Immature natural killer cell (primary cell): ENCODE measurements at regions not wholly inside any gene's neighbourhood (a gene's known extent, or its start where the extent isn't known, plus 50 kb on each side); places are given as distances from the start of the nearest gene placed in this dataset.
A peak's percentile ranks its signal among the peaks of the same experiment; 100 is the strongest.

Experiments used
- DNase-seq, 3 donors: peaks; one replicate each; pipeline ENCODE4 v3.0.0; 2022; ENCODE audit warnings: mixed read lengths in 1 of 3
- H3K27ac Mint-ChIP-seq, 6 donors: one replicate each; pipeline ENCODE4 v1.8.0; 2020; ENCODE audit warnings: mixed read lengths in 6 of 6, mild to moderate bottlenecking in 5 of 6, inconsistent platforms in 4 of 6, moderate library complexity in 3 of 6
- H3K27me3 Mint-ChIP-seq, 3 donors: one replicate each; pipeline ENCODE4 v1.8.0; 2020 to 2021; ENCODE audit warnings: low read depth in 3 of 3, mild to moderate bottlenecking in 3 of 3, mixed read lengths in 3 of 3, moderate library complexity in 3 of 3, inconsistent platforms in 1 of 3
- H3K36me3 Mint-ChIP-seq, 3 donors: one replicate each; pipeline ENCODE4 v1.8.0; 2020; ENCODE audit warnings: mixed read lengths in 3 of 3, inconsistent platforms in 2 of 3, mild to moderate bottlenecking in 2 of 3
- H3K4me1 Mint-ChIP-seq, 2 donors: one replicate each; pipeline ENCODE4 v1.8.0; 2020; ENCODE audit warnings: inconsistent platforms in 2 of 2, mild to moderate bottlenecking in 2 of 2, mixed read lengths in 2 of 2, moderate library complexity in 1 of 2
- H3K4me3 Mint-ChIP-seq, 5 donors: one replicate each; pipeline ENCODE4 v1.8.0; 2020; ENCODE audit warnings: mild to moderate bottlenecking in 5 of 5, mixed read lengths in 5 of 5, inconsistent platforms in 3 of 5, moderate library complexity in 3 of 5
- H3K9me3 Mint-ChIP-seq, 6 donors: one replicate each; pipeline ENCODE4 v1.8.0; 2020; ENCODE audit warnings: mild to moderate bottlenecking in 6 of 6, mixed read lengths in 6 of 6, inconsistent platforms in 4 of 6, moderate library complexity in 3 of 6

DNA sequence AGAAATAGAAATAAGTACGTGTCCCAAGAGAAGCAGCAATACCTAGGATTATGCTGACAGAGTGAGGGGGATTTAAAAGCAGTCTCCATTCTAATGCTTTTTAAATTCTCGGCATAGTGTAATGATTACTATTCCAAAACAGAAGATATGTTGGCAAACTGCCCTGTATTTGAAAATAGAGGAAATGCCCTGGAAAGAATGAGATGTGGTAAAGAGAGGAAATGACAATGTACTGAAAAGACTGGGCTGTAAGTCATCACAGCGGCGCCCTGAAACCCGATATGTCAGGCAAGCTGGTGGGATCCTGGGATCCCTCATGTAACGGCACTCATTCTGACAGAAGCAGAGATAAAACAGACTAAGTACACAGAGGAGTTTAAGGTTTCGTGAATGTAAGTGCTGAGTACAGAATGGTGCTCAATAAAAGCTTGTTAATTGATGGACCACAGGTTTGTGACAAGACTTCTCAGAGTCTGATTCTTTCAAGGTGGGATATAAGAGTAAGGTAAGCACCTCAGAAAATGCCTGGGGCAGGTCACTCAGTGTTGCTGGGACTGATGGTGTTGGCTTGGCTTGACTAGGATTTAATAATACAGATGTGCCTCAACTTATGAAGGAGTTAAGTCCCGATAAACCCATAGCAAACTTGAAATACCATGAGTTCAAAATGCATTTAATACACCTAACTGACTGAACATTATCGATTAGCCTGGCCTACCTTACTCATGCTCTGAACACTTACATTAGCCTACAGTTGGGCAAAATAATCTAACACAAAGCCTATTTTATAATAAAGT lies 91.4 kb downstream of the NFKBIZ start:
- Mint-ChIP-seq H3K27ac (no peak overlapping the region), H3K27me3 (no peaks in the 10 kb centered on the region), H3K36me3 (no peaks in the 10 kb centered on the region), H3K4me1 (peaks cover 7 to 17% of the 10 kb centered on the region in 2 donors), H3K4me3 (no peak overlapping the region), H3K9me3 (no peaks in the 10 kb centered on the region)
- DNase-seq = no peak

GRCh38 chr3:101941318-101942040 lies 92.2 kb downstream of the NFKBIZ start:
- Mint-ChIP-seq H3K36me3 (no peaks in the 10 kb centered on the region), H3K27me3 (no peaks in the 10 kb centered on the region), H3K27ac (no peak overlapping the region), H3K4me3 (no peak overlapping the region), H3K9me3 (peaks cover 0 to 1% (median 0%) of the 10 kb centered on the region in 6 donors), H3K4me1 (peaks cover 7 to 10% of the 10 kb centered on the region in 2 donors)
- no peak for DNase-seq

GRCh38 chr3:101942356-101942755 lies 93.0 kb downstream of the NFKBIZ start:
- Mint-ChIP-seq H3K4me1 (peaks cover 0 to 1% of the 10 kb centered on the region in 2 donors), H3K36me3 (no peaks in the 10 kb centered on the region), H3K27me3 (no peaks in the 10 kb centered on the region), H3K9me3 (peaks cover 0 to 1% (median 0%) of the 10 kb centered on the region in 6 donors), H3K27ac (no peak overlapping the region), H3K4me3 (no peak overlapping the region)
- DNase-seq = no peak

GRCh38 chr3:101943029-101943428 lies 93.7 kb downstream of the NFKBIZ start:
- Mint-ChIP-seq H3K9me3 (peaks cover 0 to 2% (median 0%) of the 10 kb centered on the region in 6 donors), H3K4me1 (no peaks in the 10 kb centered on the region), H3K4me3 (no peak overlapping the region), H3K36me3 (no peaks in the 10 kb centered on the region), H3K27ac (no peak overlapping the region), H3K27me3 (no peaks in the 10 kb centered on the region)
- no peak for DNase-seq

GRCh38 chr3:101944308-101944707 lies 95.0 kb downstream of the NFKBIZ start:
- Mint-ChIP-seq H3K36me3 (no peaks in the 10 kb centered on the region), H3K4me3 (no peak overlapping the region), H3K4me1 (no peaks in the 10 kb centered on the region), H3K9me3 (peaks cover 0 to 4% (median 0%) of the 10 kb centered on the region in 6 donors), H3K27me3 (no peaks in the 10 kb centered on the region), H3K27ac (no peak overlapping the region)
- no peak for DNase-seq

DNA sequence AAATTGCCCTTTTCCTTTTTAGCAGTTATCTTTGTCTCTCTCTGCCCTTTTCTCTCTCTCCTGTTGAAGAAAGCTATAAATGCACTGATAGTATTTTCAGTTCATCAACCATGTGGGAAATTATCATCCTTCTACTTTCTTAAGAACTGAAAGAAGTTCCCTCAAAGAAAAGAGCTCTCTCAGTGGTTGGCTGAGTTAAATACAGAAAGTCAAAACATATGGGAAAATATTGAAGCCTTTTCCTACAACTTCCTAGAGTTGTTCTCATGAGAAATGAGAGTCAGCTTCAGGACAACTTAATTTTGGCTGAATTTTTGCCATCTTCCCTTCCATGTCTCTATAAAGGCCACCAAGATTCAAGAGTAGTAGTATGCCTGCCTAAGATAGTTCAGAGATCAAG lies 96.7 kb downstream of the NFKBIZ start:
- peaks cover 3 to 5% of the 10 kb centered on the region in 2 donors for H3K4me1 Mint-ChIP-seq
- H3K9me3 Mint-ChIP-seq = peaks cover 0 to 4% (median 0%) of the 10 kb centered on the region in 6 donors
- no peak for DNase-seq
- peaks cover 0 to 2% (median 1%) of the 10 kb centered on the region in 3 donors for H3K27me3 Mint-ChIP-seq
- H3K36me3 Mint-ChIP-seq = no peaks in the 10 kb centered on the region
- H3K27ac Mint-ChIP-seq = no peak overlapping the region
- H3K4me3 Mint-ChIP-seq = no peak overlapping the region

GRCh38 chr3:101946906-101947305 lies 97.6 kb downstream of the NFKBIZ start:
- Mint-ChIP-seq H3K36me3 (no peaks in the 10 kb centered on the region), H3K27ac (no peak overlapping the region), H3K4me1 (peaks cover 3 to 5% of the 10 kb centered on the region in 2 donors), H3K27me3 (peaks cover 0 to 2% (median 1%) of the 10 kb centered on the region in 3 donors), H3K9me3 (peaks cover 0 to 4% (median 0%) of the 10 kb centered on the region in 6 donors), H3K4me3 (no peak overlapping the region)
- no peak for DNase-seq

- DNase-seq = no peak
- no peaks in the 10 kb centered on the region for H3K36me3 Mint-ChIP-seq
- peaks cover 3 to 5% of the 10 kb centered on the region in 2 donors for H3K4me1 Mint-ChIP-seq
- peaks cover 0 to 4% (median 0%) of the 10 kb centered on the region in 6 donors for H3K9me3 Mint-ChIP-seq
- H3K27ac Mint-ChIP-seq = peak overlapping the region in 1 of 6 donors; percentile 37
- H3K4me3 Mint-ChIP-seq = no peak overlapping the region
- peaks cover 0 to 7% (median 1%) of the 10 kb centered on the region in 3 donors for H3K27me3 Mint-ChIP-seq
Observed at GRCh38 chr3:101950510-101950909, 101.2 kb downstream of the NFKBIZ start.

DNA sequence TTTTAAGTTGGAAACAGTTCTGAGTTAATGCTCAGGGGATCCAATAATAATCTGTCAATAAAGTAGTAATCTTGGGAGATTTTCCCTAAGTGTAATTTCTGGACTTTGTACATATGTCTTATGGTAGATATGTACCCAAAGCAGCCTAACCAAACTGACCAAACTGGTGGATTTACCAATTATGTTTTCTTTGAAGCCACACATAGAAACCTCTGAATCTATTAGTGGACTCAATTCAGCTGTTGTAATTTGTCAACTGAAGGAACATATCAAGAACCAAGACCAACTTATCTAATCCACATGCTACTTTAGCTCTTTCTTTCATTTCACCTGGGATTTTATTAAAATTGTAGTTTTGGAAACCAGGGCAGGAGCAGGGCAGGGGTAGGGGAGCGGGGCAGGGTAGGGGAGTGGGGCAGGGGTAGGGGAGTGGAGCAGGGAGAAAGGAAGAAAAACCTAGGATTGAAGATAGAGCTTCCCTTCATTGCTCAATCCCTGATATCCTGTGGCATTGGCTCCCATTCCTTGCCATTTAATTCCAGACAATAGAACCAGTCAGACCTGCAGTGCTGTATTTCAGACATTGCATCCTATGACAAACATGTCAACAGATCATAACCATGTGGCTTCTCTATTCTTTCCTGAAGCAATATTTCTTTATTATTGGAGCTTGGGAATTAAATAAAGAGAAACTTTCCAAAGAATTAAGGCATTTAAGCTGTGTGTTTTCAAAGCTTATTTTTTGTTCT lies 101.8 kb downstream of the NFKBIZ start:
- peaks cover 0 to 7% (median 3%) of the 10 kb centered on the region in 3 donors for H3K27me3 Mint-ChIP-seq

GRCh38 chr3:101954361-101954760 lies 105.0 kb downstream of the NFKBIZ start:
- H3K9me3 Mint-ChIP-seq = no peaks in the 10 kb centered on the region
- H3K27ac Mint-ChIP-seq = no peak overlapping the region
- no peaks in the 10 kb centered on the region for H3K36me3 Mint-ChIP-seq
- peaks cover 0 to 14% (median 3%) of the 10 kb centered on the region in 3 donors for H3K27me3 Mint-ChIP-seq
- no peak for DNase-seq
- peaks cover 3 to 5% of the 10 kb centered on the region in 2 donors for H3K4me1 Mint-ChIP-seq
- H3K4me3 Mint-ChIP-seq = no peak overlapping the region

More for the DNA sequence above, 101.8 kb downstream of the NFKBIZ start:
- Mint-ChIP-seq H3K4me1 (peaks cover 3 to 5% of the 10 kb centered on the region in 2 donors), H3K27ac (no peak overlapping the region), H3K36me3 (no peaks in the 10 kb centered on the region), H3K9me3 (peaks cover 0 to 4% (median 0%) of the 10 kb centered on the region in 6 donors), H3K4me3 (no peak overlapping the region)
- no peak for DNase-seq

DNA sequence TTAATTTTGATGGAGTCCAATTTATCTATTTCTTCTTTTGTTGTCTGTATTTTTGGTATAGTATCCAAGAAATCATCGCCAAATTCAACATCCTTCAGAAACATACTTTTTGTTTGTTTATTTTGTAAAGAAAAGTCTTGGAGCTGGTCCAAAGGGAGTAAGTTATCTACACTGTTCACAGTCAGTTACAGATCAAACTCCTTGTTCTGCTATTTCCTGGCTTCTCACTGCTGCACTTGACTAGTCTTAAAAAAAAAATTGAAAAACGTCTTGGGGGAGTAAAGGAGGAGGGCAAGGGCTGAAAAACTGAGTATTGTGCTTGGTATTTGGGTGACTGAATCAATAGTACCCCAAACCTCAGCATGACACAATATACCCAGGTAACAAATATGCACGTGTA lies 105.6 kb downstream of the NFKBIZ start:
- Mint-ChIP-seq H3K9me3 (no peaks in the 10 kb centered on the region), H3K4me1 (peaks cover 3 to 5% of the 10 kb centered on the region in 2 donors), H3K36me3 (no peaks in the 10 kb centered on the region), H3K27me3 (peaks cover 0 to 14% (median 3%) of the 10 kb centered on the region in 3 donors), H3K4me3 (no peak overlapping the region), H3K27ac (no peak overlapping the region)
- no peak for DNase-seq

- H3K4me1 Mint-ChIP-seq = no peaks in the 10 kb centered on the region
- H3K27me3 Mint-ChIP-seq = peaks cover 0 to 9% (median 2%) of the 10 kb centered on the region in 3 donors
- no peak overlapping the region for H3K4me3 Mint-ChIP-seq
- no peak overlapping the region for H3K27ac Mint-ChIP-seq
- no peak for DNase-seq
- H3K36me3 Mint-ChIP-seq = no peaks in the 10 kb centered on the region
- no peaks in the 10 kb centered on the region for H3K9me3 Mint-ChIP-seq
Observed at GRCh38 chr3:101962055-101962454, 112.7 kb downstream of the NFKBIZ start.

DNA sequence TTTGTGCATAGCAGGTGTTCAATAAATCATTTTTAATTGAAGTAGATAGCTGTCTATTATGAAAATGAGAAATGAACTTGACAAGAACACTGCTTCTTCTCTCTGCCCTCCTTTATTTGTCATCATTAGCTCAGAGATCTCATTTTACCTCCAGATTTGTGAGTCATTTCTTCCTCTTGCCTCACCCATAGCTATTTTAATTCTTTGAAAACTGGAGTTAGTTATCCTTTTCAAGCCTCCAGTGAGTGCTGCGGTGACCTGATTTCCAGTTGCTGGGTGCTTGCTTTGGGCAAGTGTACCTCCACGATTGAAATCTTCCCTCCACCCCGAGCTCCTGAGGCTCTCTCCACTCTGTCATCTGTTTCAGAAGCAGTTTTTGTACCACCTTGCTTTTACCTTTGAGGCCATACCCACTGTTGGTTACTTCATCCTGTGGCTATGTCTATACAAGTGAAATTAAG lies 114.6 kb downstream of the NFKBIZ start:
- no peak for DNase-seq
- Mint-ChIP-seq H3K27me3 (peaks cover 0 to 6% (median 2%) of the 10 kb centered on the region in 3 donors), H3K27ac (no peak overlapping the region), H3K9me3 (no peaks in the 10 kb centered on the region), H3K36me3 (no peaks in the 10 kb centered on the region), H3K4me3 (no peak overlapping the region), H3K4me1 (no peaks in the 10 kb centered on the region)
